Effector CD8-positive, alpha-beta T cell (primary cell): ENCODE measurements at regions not wholly inside any gene's neighbourhood (a gene's known extent, or its start where the extent isn't known, plus 50 kb on each side); places are given as distances from the start of the nearest gene placed in this dataset.
A peak's percentile ranks its signal among the peaks of the same experiment; 100 is the strongest.
"Not testable (repeated sequence)": the region's sequence is repeated elsewhere in the genome, so short reads cannot be mapped to it uniquely, and the experiment has no call there.

Experiments used
- DNase-seq: peaks from one replicate; lab custom pipeline; 2025; lab: John Stamatoyannopoulos, UW

DNA sequence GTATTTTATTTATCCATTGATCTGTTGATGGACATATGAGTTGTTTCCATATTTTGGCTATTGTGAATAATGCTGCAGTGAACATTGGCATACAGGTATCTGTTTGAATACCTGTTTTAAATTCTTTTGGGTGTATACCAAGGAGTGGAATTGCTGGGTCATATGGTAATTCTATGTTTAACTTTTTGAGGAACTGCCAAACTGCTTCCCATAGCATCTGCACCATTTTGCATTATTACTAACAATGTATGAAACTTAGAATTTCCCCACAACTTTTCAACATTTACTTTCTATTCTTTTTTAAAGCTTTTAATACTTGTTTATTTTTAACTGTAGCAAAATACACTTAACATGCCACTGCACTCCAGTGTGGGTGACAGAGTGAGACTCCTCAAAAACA lies 57.0 kb upstream of the MSN start:
- DNase-seq, result no peak

DNA sequence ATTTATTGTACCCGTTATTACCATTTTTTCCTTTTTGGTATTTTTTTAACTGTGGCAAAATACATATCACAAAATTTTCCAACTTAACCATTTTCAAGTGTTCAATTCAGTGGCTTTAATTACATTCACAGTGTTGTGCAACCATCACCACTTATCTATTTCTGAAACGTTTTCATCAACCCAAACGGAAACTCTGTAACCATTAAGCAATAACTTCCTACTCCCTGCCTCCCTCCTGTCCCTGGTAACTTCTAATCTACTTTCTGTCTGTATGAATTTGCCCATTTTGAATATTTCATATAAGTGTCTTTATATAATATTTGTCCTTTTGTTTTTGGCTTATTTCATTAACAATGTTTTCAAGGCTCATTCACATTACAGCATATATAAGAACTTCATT lies 57.4 kb upstream of the MSN start:
- no peak for DNase-seq

DNA sequence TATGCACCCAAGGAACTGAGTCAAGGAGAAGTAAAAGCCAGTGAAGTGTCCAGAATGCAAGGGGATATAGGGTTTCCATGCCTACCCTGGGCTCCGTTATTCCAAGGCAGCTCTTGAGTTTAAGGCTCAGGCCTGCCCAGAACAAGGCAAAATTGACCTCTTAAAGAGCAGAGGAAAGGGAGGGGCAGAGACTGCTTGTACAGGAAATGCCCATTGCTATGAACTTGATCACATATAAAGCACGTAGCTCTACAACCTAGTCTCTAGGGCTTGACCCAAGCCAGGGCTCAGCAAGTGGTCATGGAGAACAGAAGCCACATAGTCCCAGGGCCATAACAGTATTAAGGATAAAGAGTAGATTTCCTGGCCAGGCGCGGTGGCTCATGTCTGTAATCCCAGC lies 58.2 kb upstream of the MSN start:
- DNase-seq, result no peak

DNA sequence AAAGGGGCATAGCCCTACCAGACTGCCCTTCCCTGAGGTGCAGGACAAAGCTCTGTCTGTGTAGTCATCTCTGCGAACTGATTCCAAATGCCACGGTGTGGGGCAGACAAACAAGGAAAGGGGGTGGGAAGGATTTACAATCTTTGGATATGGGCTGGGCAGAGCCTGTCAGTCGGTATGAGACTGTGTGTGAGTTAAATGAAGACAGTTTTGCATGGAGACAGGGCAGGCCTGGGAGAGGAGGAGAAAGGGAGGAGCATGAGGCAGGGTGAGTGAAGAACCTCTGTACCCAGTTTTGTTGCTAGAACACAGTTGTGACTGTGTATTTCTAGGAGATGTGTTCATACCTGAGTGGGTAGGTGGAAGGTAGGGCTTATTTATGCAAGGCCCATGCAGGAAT lies 59.4 kb upstream of the MSN start:
- no peak for DNase-seq

DNA sequence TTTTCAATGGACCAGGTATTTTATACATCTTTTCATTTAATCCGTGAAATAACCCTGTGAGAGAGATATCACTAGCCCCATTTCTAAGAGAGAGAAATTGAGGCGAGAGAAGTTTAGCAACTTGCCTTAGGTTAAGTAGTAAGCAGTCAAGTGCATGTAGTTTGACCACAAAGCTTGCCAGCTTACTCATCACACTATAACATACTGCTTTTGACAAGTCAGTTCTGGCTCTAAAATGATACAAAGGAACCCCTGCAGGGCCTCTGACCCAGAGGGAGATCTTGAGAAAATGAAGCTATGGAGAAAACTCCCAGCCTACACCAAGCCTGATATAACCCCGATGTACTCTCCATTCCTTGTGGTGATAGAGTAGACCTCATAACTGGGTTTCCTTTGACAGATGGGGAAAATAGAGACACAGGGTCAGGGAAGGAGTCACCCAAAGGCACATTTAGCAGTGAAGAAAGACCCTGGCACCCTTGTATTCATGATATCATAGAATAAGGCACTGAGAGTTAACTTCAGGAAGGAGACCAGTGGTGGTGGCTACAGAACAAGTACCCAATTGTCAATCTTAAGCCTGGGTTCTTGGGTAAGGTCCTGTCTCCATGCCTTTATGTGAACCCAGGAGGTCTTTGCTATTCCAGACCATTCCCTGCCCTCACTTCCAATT lies 60.2 kb upstream of the MSN start:
- DNase-seq, result no peak

DNA sequence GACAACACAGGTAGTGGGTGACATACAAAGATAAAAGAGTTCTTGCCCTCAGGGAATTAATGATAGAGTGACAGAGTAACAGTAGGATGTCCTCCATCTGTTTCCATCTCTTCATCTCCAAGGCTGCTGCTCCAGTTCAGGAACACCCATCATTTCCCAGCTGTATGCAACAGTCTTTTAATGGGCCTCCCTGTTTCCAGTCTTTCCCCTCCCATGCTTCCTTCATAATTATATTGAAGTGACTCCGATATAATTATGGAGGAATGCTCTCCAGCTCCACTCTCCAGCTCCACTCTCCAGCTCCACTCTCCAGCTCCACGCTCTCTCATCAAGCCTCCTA lies 65.3 kb upstream of the MSN start:
- DNase-seq, result no peak

DNA sequence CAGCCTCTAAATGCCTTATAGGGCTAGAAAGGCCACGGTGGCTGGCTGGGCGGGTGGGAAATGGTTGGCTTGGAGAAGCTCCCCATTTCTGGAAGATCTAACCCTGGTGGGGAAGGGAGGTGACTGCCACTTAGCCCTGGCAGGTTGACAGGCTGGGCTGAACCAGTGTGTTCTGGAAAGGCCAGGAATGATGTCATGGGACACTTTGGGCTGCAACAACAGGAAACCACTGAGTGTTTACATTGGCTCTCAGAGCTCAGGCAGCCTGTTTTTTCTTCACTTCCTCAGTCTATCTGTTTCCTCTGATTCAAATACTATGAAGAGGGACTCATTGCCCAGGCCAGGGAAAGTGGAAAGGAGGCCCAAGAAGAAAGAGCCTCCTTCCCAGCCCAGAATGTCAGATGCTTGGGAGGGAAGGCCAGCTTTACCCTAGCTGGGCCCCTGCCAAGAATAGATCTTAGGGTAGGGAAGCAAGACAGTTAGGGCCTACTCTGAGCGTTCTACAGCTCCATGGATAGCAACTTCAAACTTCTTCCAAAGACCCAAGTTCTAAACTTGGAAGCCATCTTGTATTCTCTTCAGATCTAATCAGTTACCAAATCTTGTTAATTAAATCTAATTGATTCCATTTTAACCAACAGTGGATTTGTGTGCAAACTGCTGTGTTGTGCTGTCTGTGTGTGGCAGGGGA lies 65.8 kb upstream of the MSN start:
- peak; percentile 7 for DNase-seq

DNA sequence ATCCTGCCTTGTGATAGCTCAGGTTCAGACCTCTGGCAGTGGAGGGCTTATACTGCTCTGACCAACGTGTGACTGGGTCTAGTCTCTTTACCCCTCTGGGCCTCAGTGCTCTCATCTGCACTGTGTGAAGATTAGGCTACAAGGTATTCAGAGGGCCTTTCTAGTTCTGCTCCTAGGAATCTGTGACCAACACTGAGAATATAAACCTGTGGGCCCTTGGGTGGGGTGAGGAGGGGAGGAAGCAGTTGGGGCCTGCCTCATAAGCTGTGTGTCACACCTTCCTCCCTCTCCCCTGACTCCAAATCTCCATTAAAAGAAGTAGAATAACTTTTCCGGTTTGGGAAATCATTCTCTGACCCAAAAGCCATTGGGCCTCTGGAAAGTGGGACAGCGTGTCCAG lies 66.3 kb upstream of the MSN start:
- no peak for DNase-seq

DNA sequence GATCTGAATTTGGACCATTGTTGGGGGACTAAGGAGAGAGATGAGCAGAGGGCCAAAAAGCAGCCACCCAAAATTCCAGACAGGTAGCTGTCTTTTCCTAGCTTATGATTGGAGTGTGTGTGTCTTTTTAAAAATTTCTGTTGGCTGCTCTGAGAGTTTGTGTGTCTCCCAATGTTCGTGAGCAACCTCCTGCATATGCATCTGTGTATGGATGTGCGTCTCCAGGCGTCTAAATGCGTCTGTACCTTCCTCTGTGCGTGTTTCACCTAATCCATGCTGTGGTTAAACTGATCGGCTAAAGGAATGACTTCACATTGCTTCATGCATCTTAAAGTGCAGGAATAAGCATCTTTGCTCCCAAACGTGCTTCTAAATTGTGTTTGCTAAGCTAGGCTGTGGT lies 65.5 kb upstream of the LAS1L start:
- DNase-seq, result no peak

DNA sequence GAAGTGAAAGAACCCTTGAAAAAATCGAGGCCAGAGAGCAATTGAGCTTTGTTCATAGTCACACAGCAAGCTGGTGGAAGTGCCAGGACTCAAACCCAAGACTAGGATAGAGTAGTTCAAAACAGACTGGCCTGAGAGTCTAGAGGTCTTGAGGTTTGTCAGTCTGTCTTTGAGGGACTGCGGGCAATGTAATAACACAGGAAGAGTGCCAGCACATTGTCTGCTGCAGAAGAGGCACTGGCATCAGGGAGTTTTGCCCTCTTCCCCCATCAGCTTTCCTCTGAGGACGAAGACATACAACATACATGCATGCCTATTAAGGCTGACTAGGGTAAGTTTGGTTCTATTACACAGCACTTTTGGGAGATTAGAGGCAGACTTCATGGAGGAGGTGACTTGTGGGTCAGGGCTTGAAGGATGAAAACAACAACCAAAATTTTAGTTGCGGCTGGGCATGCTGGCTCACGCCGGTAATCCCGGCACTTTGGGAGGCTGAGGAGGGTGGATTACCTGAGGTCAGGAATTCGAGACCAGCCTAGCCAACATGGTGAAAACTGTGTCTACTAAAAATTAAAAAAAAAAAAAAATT lies 64.1 kb upstream of the LAS1L start:
- no peak for DNase-seq

DNA sequence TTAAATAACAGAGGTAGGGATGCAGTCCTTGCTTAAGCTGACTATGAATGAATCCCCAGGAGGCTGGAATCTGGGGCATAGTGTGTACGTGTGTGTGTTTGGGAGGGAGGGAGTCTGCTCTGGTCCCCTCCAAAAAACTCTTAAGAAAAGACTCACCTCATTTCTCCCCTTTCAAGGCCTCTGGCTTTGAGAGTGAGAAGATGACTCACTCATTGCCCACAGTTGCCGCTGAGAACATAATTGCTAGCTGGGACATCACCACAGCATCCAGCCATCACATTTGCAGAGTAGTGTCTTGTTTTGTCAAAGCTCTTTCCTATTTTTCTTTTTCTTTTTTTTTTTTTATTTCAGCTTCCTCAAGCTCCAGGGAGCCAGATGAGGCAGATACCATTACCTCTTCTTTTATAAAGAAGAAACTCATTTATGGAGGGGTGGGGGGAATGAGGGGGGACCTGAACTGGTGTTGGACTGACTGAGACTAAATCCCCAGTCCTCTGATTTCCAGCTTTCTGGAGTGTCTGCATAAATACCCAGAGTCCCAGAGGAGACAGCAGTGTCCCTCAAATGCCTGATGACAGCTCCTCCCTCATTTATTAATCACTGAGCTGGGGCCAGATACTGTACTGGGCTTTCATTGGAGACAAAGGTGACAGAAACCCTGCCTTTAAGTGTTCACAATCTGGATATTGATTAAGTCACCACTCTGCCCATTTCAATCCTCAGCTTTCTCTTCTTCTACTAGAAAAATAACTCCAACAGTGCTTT lies 61.9 kb upstream of the LAS1L start:
- peak; percentile 9 for DNase-seq

DNA sequence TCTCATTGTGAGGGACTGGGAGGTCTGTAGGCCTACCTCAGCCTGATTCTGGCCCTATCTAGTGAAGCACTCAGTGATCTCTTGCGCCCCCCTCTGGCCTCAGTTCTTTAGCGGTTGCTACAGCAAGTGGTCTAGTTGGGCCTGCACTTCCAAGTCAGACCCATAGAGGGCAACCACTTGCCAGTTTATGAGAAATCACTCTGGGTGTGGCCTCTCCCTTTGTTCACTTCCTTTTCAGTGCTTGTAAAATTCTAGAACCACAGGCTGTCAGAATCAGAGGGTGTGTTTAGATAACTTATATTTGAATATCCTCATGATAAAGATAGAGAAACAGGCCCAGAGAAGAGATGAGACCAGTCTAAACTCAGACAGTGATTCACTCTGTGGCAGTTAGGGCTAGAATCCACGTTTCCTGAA lies 60.9 kb upstream of the LAS1L start:
- peak; percentile 76 for DNase-seq

DNA sequence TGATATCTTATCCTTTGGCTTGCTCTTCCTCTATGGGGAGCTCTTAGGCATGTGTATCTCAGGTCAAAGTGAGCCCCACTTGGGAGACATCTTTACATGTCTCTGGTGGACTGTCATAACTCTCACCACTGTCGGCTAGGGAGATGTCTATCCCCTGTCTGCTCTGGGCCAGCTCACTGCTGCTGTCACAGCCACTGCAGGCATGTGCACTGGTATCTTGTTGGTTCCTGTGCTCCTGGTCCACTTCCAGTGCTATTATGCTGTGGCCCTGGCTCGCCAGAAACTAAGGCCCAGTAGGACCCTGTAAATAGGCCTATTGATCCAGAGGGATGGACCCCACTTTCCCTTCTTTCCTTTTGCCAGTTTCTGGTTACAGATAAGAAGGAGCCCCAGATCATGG lies 56.6 kb upstream of the LAS1L start:
- DNase-seq, result no peak

DNA sequence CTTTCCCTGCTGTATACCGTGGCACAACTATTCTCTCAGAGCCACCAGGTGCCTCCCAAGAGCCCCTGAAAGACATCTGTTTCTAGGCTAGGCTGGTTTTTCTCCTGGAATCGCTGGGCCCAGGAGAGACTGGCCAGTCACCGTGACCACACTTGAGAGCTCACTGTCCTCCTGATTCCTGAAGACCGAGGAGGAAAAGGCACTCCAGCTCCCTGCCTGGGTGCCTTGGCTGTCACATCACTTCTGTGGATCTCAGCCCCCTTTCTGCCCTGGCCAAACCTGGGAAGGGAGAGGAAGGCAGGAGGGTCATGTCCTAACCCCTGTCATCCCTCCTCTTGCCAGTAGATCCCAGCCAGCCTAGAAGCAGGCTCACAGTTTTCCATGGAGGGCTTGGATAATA lies 54.7 kb upstream of the LAS1L start:
- DNase-seq, result no peak

DNA sequence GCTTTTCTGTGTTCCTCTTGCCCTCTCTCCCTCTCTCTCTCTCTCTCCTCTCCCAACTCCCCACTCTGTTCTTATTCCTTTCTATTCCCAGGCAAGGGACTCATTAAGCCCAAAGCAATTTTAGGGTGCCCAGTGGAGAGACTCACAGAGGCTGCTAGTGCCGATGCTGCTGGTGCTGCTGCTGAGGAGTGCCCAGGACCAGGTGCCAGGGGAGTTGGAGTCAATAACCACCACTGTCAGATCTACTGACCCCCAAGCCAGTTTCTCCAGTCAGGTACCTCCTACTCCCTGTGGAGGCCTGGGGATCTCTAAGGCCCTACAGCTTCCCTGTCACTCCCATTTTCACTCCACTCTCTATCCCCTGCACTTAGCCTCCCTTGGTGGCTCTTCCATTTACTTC lies 54.2 kb upstream of the LAS1L start:
- DNase-seq, result no peak

DNA sequence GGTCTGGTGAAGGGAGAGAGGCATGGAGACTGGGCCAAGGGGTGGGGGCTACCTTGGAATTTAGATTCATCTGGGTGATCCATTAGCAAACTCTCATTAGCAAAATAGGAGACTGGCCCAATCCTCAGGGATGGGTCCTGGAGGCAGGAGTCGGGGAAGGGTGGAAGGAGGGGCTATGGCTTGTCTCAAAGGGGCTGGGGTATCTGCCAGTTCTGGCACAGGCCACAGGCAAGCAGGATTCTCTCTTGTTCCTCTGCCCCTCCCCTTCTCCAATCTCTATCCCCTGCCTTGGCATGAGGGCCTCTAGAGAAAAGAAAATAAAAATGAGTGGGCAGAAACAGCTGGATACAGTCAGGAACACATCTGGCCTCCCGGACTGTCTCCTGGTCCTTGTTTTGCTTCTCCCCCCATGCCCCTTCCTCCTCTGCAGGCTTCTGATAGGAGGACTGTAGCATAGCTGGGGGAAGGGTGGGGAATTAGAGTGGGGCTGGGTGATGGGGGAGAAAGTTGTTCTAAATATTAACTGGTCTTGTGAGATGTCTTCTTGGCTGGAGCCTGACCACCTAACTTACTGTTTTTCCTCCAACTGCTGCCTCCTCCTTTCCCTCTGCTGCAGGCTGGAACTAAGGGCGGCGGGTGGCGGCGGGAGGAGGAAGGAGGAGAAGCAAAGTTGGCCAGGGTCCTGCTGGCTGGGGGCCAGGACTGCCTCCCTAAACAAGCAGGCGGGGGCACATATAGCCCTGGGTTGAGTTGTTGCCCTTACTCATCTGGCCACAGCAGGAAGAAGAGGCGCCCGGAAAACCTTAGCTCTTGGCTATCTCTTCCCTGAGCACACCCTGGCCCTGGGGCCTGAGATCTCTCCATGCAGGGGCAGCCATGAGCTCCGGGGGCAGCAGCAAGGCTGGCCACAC lies 53.3 kb upstream of the LAS1L start:
- DNase-seq, result no peak

DNA sequence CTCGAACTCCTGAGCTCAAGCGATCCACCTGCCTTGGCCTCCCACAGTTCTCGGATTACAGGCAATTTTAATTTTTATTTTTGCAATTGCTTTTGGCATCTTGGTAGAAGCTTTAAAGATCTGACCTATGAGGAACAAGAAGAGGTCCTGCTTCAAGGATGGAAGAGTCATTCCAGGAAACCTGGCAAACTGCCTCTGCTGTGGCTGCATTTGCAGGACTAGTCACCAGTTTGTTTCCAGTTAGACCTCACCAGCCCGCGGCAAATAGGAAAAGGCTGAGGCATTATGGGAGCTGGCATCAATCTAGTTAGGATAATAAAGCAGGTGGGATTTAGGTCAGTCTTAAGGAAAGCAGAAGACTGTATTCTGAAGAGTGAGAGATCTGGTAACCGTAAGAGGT lies 51.9 kb upstream of the LAS1L start:
- DNase-seq, result no peak

DNA sequence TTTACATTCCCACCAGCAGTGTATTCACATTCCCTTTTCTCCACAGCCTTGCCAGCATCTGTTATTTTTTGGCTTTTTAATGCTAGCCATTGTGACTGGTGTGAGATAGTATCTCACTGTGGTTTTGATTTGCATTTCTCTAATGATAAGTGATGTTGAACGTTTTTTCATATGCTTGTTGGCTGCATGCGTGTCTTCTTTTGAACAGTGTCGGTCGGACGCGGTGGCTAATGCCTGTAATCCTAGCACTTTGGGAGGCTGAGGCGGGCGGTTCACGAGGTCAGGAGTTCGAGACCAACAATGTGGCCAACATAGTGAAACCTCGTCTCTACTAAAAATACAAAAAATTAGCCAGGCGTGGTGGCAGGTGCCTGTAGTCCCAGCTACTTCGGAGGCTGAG lies 50.6 kb upstream of the LAS1L start:
- not testable (repeated sequence) for DNase-seq
